ENCODE measurements at regions not wholly inside any gene's neighbourhood (a gene's known extent, or its start where the extent isn't known, plus 50 kb on each side); places are given as distances from the start of the nearest gene placed in this dataset.

GRCh38 chr2:133986081-133986837, 267.6 kb upstream of the MGAT5 start:
- Histone ChIP-seq H3K79me2 (ENCODE audit: control insufficient read depth in 1 of 2, insufficient read depth in 2 of 2, low read length in 2 of 2) (no peaks in the 10 kb centered on the region), H3K4me2 (ENCODE audit: insufficient read depth in 1 of 2, low read depth in 2 of 2, low read length in 2 of 2) (no peak overlapping the region), H4K20me1 (replicated peaks in 1 of 2; ENCODE audit: control insufficient read depth in 1 of 2, insufficient read depth in 2 of 2, low read length in 2 of 2) (no peaks in the 10 kb centered on the region), H2AFZ (ENCODE audit: low read length) (no peak overlapping the region), H2BK20ac (ENCODE audit: low read length) (no peak overlapping the region), H3K23me2 (ENCODE audit: low read depth, low read length) (no peaks in the 10 kb centered on the region), H3K4me1 (replicated peaks in 1 of 4; ENCODE audit: control insufficient read depth in 3 of 4, insufficient read depth in 4 of 4, low read length in 3 of 4) (peaks cover 0 to 3% (median 0%) of the 10 kb centered on the region in 4 experiments; a peak in 1 of 7 replicates), H2BK120ac (replicated peaks; ENCODE audit: low read depth, low read length) (no peak overlapping the region), H3K27ac (ENCODE audit: low read depth, low read length) (no peak overlapping the region), H4K91ac (replicated peaks; ENCODE audit: insufficient read length, low read length) (no peak overlapping the region), H3K9me3 (ENCODE audit: insufficient read depth in 2 of 2, low read depth in 1 of 2, low read length in 1 of 2) (0 out of 4 replicates have a peak, but pooled peaks cover 0 to 3% of the 10 kb centered on the region in 2 experiments), H3K79me1 (ENCODE audit: low read depth, low read length) (no peaks in the 10 kb centered on the region), H4K8ac (ENCODE audit: extremely low read depth, insufficient read depth, low read length) (no peak overlapping the region), H3K9ac (replicated peaks in 1 of 4; ENCODE audit: extremely low read depth in 1 of 4, low read depth in 3 of 4, low read length in 3 of 4) (no peak overlapping the region), H3K14ac (ENCODE audit: insufficient read length) (no peak overlapping the region), H2BK15ac (ENCODE audit: low read length) (no peak overlapping the region), H3K4ac (replicated peaks; ENCODE audit: insufficient read length, low read depth, low read length) (no peak overlapping the region), H3K36me3 (ENCODE audit: control insufficient read depth in 2 of 4, insufficient read depth in 4 of 4, low read length in 3 of 4) (no peaks in the 10 kb centered on the region), H2BK12ac (ENCODE audit: low read depth, low read length) (no peak overlapping the region), H3K18ac (ENCODE audit: extremely low read depth, low read length) (no peak overlapping the region), H2AK5ac (ENCODE audit: low read depth, low read length) (no peak overlapping the region), H3K23ac (ENCODE audit: insufficient read length) (no peak overlapping the region), H3K27me3 (replicated peaks in 1 of 4; ENCODE audit: control insufficient read depth in 3 of 4, extremely low read depth in 1 of 4, insufficient read depth in 3 of 4, low read length in 3 of 4) (no peaks in the 10 kb centered on the region), H2BK5ac (ENCODE audit: low read depth, low read length) (no peak overlapping the region), H3K56ac (replicated peaks; ENCODE audit: insufficient read length, low read depth, low read length) (no peak overlapping the region), H4K5ac (ENCODE audit: insufficient read length, low read depth, low read length) (no peak overlapping the region), H3K4me3 (ENCODE audit: extremely low read depth in 1 of 4, insufficient read depth in 2 of 4, low read depth in 3 of 4, low read length in 4 of 4) (no peak overlapping the region)
- CTCF ChIA-PET (ENCODE audit: partially characterized antibody), result interaction anchor here (0.7 to 1.6 kb wide), 3 partner anchors 16 to 99 kb away, joined by 3 read pairs; no protein-coding TSS in a partner anchor
- DNase-seq (ENCODE audit: low read depth in 1 of 2, low spot score in 2 of 2) (no peak), FAIRE-seq (no peak)
- POLR2A ChIA-PET (ENCODE audit: partially characterized antibody), result no interaction called here
- TF ChIP-seq JUND (IDR thresholded peaks at IDR 0.05; ENCODE audit: low read length), result 0 out of 2 replicates have a peak, but pooled peaks have one; percentile 41
- no peak for TF ChIP-seq RBBP5 (IDR thresholded peaks at IDR 0.05; ENCODE audit: borderline replicate concordance, low read depth, low read length)
- TF ChIP-seq RNF2 (IDR thresholded peaks at IDR 0.05; ENCODE audit: borderline replicate concordance, low read depth, low read length, missing control alignments, poor library complexity, severe bottlenecking), result no peak
- WGBS, 2 experiments (ENCODE audit: extremely low coverage in 1 of 2, insufficient coverage in 1 of 2, insufficient read length in 1 of 2, insufficient replicate concordance in 2 of 2, low coverage in 1 of 2, low lambda C conversion rate in 2 of 2, missing lambda C conversion rate in 1 of 2), result 84% methylated on average over 3 of the region's 3 CpGs; no CpG with 5 or more reads in 1 of the 2 experiments

Measured in H1 (cell line).